ENCODE measurements at regions not wholly inside any gene's neighbourhood (a gene's known extent, or its start where the extent isn't known, plus 50 kb on each side); places are given as distances from the start of the nearest gene placed in this dataset.

DNA sequence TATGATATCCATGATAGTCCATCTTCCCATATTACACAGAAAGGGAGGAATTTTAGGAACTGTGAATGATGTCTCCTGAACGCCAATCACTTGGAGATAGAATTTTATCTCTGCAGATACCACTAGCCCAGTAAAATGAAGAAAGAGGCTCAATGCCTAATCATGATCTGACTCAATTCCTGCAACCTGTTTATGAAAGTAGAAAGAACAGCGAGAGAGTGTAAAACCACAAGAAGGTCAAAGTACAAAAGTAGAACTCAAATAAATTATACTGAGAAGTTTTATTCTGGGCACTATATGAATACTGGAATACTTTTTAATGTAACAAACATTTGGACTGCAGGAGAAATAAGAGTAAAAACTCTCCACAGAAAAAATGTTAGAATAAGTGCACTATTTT, 892.1 kb upstream of the DDX18 start:
- Histone ChIP-seq H3K4me3 (IDR thresholded peaks at IDR 0.05; ENCODE audit: insufficient read depth, low read depth, low read length) (no peak overlapping the region), H4K20me1 (ENCODE audit: insufficient read depth) (no peaks in the 10 kb centered on the region), H3K36me3 (ENCODE audit: insufficient read depth) (no peaks in the 10 kb centered on the region), H3K27ac (no peak overlapping the region), H3K27me3 (ENCODE audit: insufficient read depth, low read depth) (no peaks in the 10 kb centered on the region), H3K4me1 (ENCODE audit: low read depth, poor library complexity, severe bottlenecking) (peaks cover 15% of the 10 kb centered on the region), H2AFZ (ENCODE audit: low read depth) (no peak overlapping the region), H3K79me2 (ENCODE audit: insufficient read depth, low read depth) (no peaks in the 10 kb centered on the region), H3K9ac (no peak overlapping the region), H3K4me2 (no peak overlapping the region)
- no peak for TF ChIP-seq CTCF (conservative IDR thresholded peaks at IDR 0.05; ENCODE audit: low read depth, low read length)

DNA sequence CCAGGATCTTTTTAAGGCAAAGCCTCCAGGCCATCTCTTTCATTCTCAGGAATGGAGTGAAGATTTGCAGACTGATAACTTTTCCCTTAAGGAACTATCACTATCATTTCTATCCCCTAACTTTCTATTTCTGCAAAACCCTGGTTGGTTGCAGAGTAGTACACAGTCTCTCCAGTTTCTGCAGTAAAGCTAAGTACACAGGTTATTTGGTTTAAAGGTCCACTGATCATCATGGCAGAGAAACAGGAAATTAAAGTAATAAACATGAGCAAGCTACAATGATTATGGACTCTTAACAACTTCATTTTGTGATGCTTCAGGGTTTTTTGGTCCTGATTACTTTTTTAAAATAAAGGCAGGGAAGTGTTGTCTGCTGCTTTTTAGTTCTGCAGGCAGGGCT, 890.0 kb upstream of the DDX18 start:
- H2AFZ ChIP-seq (ENCODE audit: low read depth) = no peak overlapping the region
- H3K27ac ChIP-seq = no peak overlapping the region
- TF ChIP-seq CTCF (conservative IDR thresholded peaks at IDR 0.05; ENCODE audit: low read depth, low read length) = no peak
- H3K4me3 ChIP-seq (IDR thresholded peaks at IDR 0.05; ENCODE audit: insufficient read depth, low read depth, low read length) = no peak overlapping the region
- no peaks in the 10 kb centered on the region for H3K27me3 ChIP-seq (ENCODE audit: insufficient read depth, low read depth)
- H3K79me2 ChIP-seq (ENCODE audit: insufficient read depth, low read depth) = no peaks in the 10 kb centered on the region
- no peak overlapping the region for H3K4me2 ChIP-seq
- no peaks in the 10 kb centered on the region for H4K20me1 ChIP-seq (ENCODE audit: insufficient read depth)
- peaks cover 15% of the 10 kb centered on the region for H3K4me1 ChIP-seq (ENCODE audit: low read depth, poor library complexity, severe bottlenecking)
- no peak overlapping the region for H3K9ac ChIP-seq
- H3K36me3 ChIP-seq (ENCODE audit: insufficient read depth) = no peaks in the 10 kb centered on the region

DNA sequence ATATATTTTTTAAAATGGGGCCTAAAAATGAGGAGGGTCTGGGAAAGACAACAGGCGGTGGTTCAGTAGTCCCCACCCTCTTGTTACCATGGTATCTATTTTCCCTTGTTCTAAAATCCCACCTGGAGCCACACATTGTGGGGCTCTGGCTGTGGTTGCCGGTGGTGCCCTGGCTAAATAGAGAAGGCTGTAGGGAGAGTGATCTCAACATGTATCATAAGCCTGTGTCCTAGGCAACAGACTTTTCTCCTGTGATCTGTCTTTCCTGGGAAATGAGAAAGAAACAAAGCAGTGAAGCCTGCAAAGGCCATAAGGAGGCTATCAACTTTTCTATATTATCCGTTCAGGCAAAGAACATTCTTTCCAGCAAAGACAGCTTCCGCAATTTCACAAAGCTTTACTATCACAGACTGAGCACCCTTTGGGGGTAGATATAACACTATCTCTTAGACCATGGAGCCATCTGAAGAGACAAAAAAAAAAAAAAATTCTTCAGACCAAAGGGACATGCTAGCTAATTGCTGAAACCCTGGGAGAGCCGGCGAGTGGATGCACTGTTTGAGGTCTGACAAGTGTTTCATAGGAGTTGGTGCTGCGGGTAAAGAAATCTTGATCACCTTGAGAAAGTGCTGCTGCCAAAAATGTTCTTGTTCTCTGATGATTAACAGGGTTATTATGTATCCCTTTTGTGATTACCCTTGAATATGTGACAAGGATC, 879.2 kb upstream of the DDX18 start:
- Histone ChIP-seq H3K27me3 (ENCODE audit: insufficient read depth, low read depth) (no peaks in the 10 kb centered on the region), H2AFZ (ENCODE audit: low read depth) (no peak overlapping the region), H3K9ac (no peak overlapping the region), H3K79me2 (ENCODE audit: insufficient read depth, low read depth) (no peaks in the 10 kb centered on the region), H3K27ac (no peak overlapping the region), H3K4me3 (IDR thresholded peaks at IDR 0.05; ENCODE audit: insufficient read depth, low read depth, low read length) (no peak overlapping the region), H3K4me2 (no peak overlapping the region), H3K36me3 (ENCODE audit: insufficient read depth) (no peaks in the 10 kb centered on the region), H4K20me1 (ENCODE audit: insufficient read depth) (no peaks in the 10 kb centered on the region), H3K4me1 (ENCODE audit: low read depth, poor library complexity, severe bottlenecking) (no peaks in the 10 kb centered on the region)
- TF ChIP-seq CTCF (conservative IDR thresholded peaks at IDR 0.05; ENCODE audit: low read depth, low read length) = no peak

DNA sequence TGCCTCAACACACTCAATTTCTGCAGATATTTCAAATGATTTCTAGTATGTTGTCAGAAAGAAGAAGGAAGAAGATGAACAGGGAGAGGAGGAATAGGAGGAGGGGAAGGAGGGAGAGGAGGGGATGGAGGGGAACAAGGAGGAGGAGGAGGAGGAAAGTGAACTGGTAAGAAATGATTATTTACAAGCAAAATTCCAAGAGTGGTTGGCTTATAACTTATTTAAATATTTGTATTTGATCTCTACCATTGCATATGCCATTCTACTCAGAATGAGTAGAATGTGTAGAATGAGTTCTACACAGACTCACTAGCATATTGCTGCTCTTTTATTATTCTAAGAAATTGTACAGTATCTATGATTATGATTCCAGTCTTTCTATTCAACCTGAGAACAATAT, 866.2 kb upstream of the DDX18 start:
- Histone ChIP-seq H3K27ac (no peak overlapping the region), H3K36me3 (ENCODE audit: insufficient read depth) (no peaks in the 10 kb centered on the region), H2AFZ (ENCODE audit: low read depth) (no peak overlapping the region), H3K4me2 (no peak overlapping the region), H3K4me3 (IDR thresholded peaks at IDR 0.05; ENCODE audit: insufficient read depth, low read depth, low read length) (no peak overlapping the region), H3K4me1 (ENCODE audit: low read depth, poor library complexity, severe bottlenecking) (no peaks in the 10 kb centered on the region), H3K9ac (no peak overlapping the region), H4K20me1 (ENCODE audit: insufficient read depth) (no peaks in the 10 kb centered on the region), H3K27me3 (ENCODE audit: insufficient read depth, low read depth) (no peaks in the 10 kb centered on the region), H3K79me2 (ENCODE audit: insufficient read depth, low read depth) (no peaks in the 10 kb centered on the region)
- TF ChIP-seq CTCF (conservative IDR thresholded peaks at IDR 0.05; ENCODE audit: low read depth, low read length) = no peak
